KMS-11 (cell line): ENCODE measurements at regions not wholly inside any gene's neighbourhood (a gene's known extent, or its start where the extent isn't known, plus 50 kb on each side); places are given as distances from the start of the nearest gene placed in this dataset.

Source experiments
- H2AFZ ChIP-seq: fragments of 200-600 bp; sonication (generic); 2 replicates; pipeline ENCODE4 v1.6.1; 2016; ENCODE audit warnings: antibody characterized with exemption, mixed run types, low read depth
- H3K27ac ChIP-seq: fragments of 200-600 bp; sonication (generic); 2 replicates; pipeline ENCODE4 v1.6.1; 2016; ENCODE audit warnings: mild to moderate bottlenecking, mixed run types
- H3K27me3 ChIP-seq: fragments of 200-600 bp; sonication (generic); 2 replicates; pipeline ENCODE4 v1.6.1; 2017; ENCODE audit warnings: mild to moderate bottlenecking, low read depth, mixed run types, moderate library complexity; ENCODE audit not compliant: insufficient read depth
- H3K36me3 ChIP-seq: fragments of 200-600 bp; sonication (generic); 2 replicates; pipeline ENCODE4 v1.6.1; 2017; ENCODE audit warnings: mild to moderate bottlenecking, mixed run types; ENCODE audit not compliant: insufficient read depth
- H3K4me1 ChIP-seq: fragments of 200-600 bp; sonication (generic); 2 replicates; pipeline ENCODE4 v1.6.1; 2016; ENCODE audit warnings: mild to moderate bottlenecking, low read depth, mixed run types; ENCODE audit not compliant: poor library complexity, severe bottlenecking
- H3K4me2 ChIP-seq: fragments of 200-600 bp; sonication (generic); 2 replicates; pipeline ENCODE4 v1.7.0; 2016; ENCODE audit warnings: mild to moderate bottlenecking, mixed run types
- H3K4me3 ChIP-seq: fragments of 200-600 bp; sonication (generic); IDR thresholded peaks from 2 replicates; pipeline ENCODE4 v1.6.1; 2017; ENCODE audit warnings: low read depth, low read length, mixed read lengths; ENCODE audit not compliant: insufficient read depth
- H3K79me2 ChIP-seq: fragments of 200-600 bp; sonication (generic); 2 replicates; pipeline ENCODE4 v1.6.1; 2016; ENCODE audit warnings: low read depth, mixed run types; ENCODE audit not compliant: insufficient read depth
- H3K9ac ChIP-seq: fragments of 200-600 bp; sonication (generic); 2 replicates; pipeline ENCODE4 v1.6.1; 2016; ENCODE audit warnings: mild to moderate bottlenecking, mixed run types
- H4K20me1 ChIP-seq: fragments of 200-600 bp; sonication (generic); 2 replicates; pipeline ENCODE4 v1.6.1; 2016; ENCODE audit warnings: mild to moderate bottlenecking, mixed run types; ENCODE audit not compliant: insufficient read depth
- TF ChIP-seq, protein P1 (sequence below): fragments of 200-600 bp; sonication (generic); conservative IDR thresholded peaks from 2 replicates; pipeline ENCODE4 v1.6.1; 2017; ENCODE audit warnings: low read depth, mild to moderate bottlenecking, antibody characterized with exemption, low read length, moderate library complexity, mixed read lengths

- Histone ChIP-seq H3K4me1 (no peaks in the 10 kb centered on the region), H3K36me3 (no peaks in the 10 kb centered on the region), H3K4me2 (no peak overlapping the region)
Measured at GRCh38 chr2:22478329-22478728, 906.6 kb upstream of the KLHL29 start.

DNA sequence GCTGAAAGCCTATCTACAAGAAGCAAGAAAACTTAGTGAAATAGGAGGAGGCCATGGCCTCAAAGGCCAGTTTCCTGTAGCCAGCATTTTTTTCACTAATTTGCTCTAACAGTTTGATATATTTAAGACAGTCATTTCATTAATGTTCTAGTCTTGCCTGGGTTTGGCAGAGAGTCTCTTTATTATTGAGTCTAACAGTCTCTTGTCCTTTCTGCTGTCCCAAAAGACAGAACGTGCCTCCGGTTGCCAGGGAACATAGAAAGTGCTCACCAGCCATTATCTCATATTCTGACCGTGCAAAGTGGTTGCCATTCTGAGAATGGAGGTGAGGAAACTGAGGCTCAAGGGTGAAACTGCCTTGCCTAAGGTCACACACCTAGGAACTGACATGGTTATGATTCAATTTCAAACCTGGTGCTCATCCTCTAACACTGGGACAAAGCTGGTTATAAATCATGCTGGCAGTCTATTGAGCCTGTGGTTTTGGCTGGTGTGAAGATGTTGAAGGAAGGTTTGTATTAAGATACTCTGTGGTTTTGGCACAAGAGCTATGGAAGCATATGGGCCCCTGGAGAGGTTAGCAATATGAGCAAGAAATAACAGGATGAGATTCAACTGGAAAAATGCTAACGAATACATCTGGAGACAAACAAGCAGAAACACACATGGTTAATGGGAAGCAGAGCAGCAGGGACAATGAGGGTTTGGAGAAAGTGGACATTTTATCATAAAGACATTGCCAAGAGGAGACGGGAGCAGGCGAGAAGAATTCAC, 903.3 kb upstream of the KLHL29 start:
- H3K9ac ChIP-seq, result no peak overlapping the region
- no peak overlapping the region for H3K4me2 ChIP-seq
- H3K79me2 ChIP-seq, result no peaks in the 10 kb centered on the region
- H4K20me1 ChIP-seq, result no peaks in the 10 kb centered on the region
- no peak overlapping the region for H2AFZ ChIP-seq
- H3K27me3 ChIP-seq, result no peaks in the 10 kb centered on the region
- H3K4me3 ChIP-seq, result no peak overlapping the region
- H3K4me1 ChIP-seq, result no peaks in the 10 kb centered on the region
- no peak overlapping the region for H3K27ac ChIP-seq
- TF ChIP-seq, protein P1, sequence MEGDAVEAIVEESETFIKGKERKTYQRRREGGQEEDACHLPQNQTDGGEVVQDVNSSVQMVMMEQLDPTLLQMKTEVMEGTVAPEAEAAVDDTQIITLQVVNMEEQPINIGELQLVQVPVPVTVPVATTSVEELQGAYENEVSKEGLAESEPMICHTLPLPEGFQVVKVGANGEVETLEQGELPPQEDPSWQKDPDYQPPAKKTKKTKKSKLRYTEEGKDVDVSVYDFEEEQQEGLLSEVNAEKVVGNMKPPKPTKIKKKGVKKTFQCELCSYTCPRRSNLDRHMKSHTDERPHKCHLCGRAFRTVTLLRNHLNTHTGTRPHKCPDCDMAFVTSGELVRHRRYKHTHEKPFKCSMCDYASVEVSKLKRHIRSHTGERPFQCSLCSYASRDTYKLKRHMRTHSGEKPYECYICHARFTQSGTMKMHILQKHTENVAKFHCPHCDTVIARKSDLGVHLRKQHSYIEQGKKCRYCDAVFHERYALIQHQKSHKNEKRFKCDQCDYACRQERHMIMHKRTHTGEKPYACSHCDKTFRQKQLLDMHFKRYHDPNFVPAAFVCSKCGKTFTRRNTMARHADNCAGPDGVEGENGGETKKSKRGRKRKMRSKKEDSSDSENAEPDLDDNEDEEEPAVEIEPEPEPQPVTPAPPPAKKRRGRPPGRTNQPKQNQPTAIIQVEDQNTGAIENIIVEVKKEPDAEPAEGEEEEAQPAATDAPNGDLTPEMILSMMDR, result no peak
- no peaks in the 10 kb centered on the region for H3K36me3 ChIP-seq

More at GRCh38 chr2:22478329-22478728, 906.6 kb upstream of the KLHL29 start:
- H2AFZ ChIP-seq, result no peak overlapping the region
- H3K27ac ChIP-seq, result no peak overlapping the region
- no peak overlapping the region for H3K4me3 ChIP-seq
- no peaks in the 10 kb centered on the region for H3K79me2 ChIP-seq
- no peaks in the 10 kb centered on the region for H3K27me3 ChIP-seq
- no peaks in the 10 kb centered on the region for H4K20me1 ChIP-seq
- TF ChIP-seq, protein P1, result no peak
- no peak overlapping the region for H3K9ac ChIP-seq

GRCh38 chr2:22483036-22483435, 901.9 kb upstream of the KLHL29 start:
- TF ChIP-seq, protein P1, result no peak

DNA sequence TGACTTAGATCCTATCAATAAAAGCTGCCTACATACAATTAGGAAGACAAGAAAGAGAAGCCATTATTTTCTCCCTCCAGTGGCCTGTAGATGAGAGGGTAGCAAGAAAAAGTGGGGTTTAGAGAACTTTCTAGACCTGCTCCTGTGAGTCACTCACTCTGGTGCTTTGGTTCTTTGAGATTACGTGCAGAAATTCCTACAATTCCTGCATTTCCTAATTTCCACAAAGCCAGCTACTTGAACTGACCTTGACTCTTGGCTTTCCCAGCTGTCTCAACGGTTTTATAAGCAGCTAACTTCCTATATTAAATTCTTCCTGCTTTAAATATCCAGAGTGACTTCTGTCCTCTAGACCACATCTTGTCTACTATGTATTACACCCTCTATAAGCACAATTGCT, 899.5 kb upstream of the KLHL29 start:
- H3K36me3 ChIP-seq, result no peaks in the 10 kb centered on the region
- H3K4me2 ChIP-seq, result no peak overlapping the region
- TF ChIP-seq, protein P1, result no peak
- no peak overlapping the region for H3K9ac ChIP-seq
- H3K27ac ChIP-seq, result no peak overlapping the region
- no peak overlapping the region for H2AFZ ChIP-seq
- H3K4me3 ChIP-seq, result no peak overlapping the region
- no peaks in the 10 kb centered on the region for H3K79me2 ChIP-seq
- H3K4me1 ChIP-seq, result no peaks in the 10 kb centered on the region
- no peaks in the 10 kb centered on the region for H3K27me3 ChIP-seq
- no peaks in the 10 kb centered on the region for H4K20me1 ChIP-seq

More at GRCh38 chr2:22483036-22483435, 901.9 kb upstream of the KLHL29 start:
- Histone ChIP-seq H3K4me1 (no peaks in the 10 kb centered on the region), H3K4me2 (no peak overlapping the region), H4K20me1 (no peaks in the 10 kb centered on the region), H3K9ac (no peak overlapping the region), H3K79me2 (no peaks in the 10 kb centered on the region), H3K27me3 (no peaks in the 10 kb centered on the region), H2AFZ (no peak overlapping the region), H3K27ac (no peak overlapping the region), H3K4me3 (no peak overlapping the region), H3K36me3 (no peaks in the 10 kb centered on the region)
